HG03045 (cell line): ENCODE measurements at regions not wholly inside any gene's neighbourhood (a gene's known extent, or its start where the extent isn't known, plus 50 kb on each side); places are given as distances from the start of the nearest gene placed in this dataset.
A peak's percentile ranks its signal among the peaks of the same experiment; 100 is the strongest.
"Not testable (repeated sequence)": the region's sequence is repeated elsewhere in the genome, so short reads cannot be mapped to it uniquely, and the experiment has no call there.

Experiments used
- ATAC-seq: cut with Tn5 transposase; IDR thresholded peaks from one replicate; pipeline ENCODE4 v1.9.1; 2021; ENCODE audit warnings: mild to moderate bottlenecking, moderate library complexity; ENCODE audit not compliant: unreplicated experiment

DNA sequence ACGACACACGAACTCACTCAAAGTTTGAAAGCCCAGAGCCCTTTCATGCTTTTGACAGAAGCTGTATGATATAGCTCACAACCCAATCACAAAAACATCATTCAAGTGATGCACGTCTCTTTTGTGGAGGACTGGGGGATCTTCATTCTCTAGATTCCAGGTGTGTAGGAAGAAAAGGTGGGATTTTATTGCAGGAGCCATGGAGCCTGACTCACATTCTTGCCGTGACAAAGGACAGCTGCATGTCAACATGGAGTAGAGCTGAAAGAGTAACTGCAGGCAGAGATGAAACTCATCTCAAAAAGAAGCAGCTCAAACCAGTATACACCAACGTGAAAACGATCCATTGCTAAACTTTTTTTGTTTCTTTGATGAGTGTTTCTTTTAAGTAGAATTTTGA lies 50.9 kb upstream of the PDE1A start:
- ATAC-seq: no peak

DNA sequence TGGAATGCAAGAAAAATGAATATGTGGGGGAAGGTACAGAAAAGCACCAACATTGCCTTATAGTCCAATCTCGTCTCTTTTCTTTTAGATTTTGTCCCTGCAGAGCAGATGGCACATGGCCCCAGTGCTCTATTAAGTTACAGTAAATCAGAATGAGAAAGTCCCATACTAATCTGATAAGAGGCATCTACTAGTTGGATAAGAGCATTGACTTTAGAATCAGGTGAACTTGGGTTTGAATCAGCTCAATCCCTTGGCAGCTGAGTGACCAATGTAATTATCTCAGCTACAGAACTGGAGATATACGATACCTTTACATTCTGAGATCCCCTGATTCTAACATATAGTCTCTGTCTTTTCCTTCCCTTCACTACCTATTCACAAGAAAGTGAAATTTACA lies 54.8 kb upstream of the PDE1A start:
- ATAC-seq: no peak

DNA sequence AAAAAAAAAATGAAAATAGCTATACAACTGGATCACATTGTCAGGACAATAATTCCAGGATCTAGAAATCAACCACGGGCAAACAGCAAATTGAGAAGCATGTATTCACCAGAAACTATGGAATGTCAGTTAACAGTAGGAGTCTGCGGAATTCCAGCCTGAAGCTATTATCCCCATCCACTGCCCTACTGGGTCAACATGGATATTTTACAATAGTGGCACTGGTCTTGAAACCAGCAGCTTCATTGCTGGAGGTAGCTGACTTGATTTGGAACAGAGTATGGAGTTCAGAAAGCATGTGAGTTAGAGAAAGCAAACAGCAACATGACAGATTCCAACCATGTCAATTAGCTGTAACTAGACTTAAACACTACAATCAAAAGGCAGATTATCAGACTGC lies 55.7 kb upstream of the PDE1A start:
- ATAC-seq: no peak

- ATAC-seq: no peak
Measured at GRCh38 chr2:182496596-182496995, 69.8 kb upstream of the PDE1A start.

DNA sequence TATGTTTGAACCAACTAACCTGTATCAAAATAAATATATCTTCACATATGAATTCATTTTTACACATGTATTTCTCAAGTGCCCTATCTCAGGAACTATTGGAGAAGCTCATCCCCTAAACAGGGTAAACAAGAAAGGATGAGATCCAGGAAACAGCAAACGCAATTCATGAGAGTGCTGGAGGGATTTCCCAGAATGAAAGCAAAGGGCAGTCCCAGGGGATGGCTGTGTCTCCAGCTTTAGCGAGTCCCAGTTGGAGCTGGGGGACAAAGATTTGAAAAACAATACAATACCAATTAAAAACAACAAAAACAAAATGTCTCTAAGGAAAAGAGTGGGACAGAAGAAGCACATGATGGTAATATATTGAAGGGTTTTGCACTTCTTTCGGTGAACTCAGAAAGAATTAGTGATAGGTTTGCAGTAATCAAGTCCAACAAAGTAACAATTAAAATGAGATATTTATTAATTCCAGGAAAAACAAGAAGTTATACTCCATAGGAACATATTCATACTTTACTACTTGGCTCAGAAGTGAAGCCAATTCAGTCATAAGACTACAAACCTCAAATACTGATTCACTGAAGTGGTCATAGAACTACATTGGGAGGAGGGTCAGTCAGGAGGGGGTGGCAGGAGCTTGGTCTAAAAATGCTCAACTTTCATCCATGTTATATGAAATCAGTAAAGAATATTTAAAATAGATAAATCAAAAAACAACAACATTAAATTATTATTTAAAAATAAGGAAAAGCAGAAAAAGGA lies 73.1 kb upstream of the PDE1A start:
- no peak for ATAC-seq

- ATAC-seq: no peak
Measured at GRCh38 chr2:182503886-182504285, 77.0 kb upstream of the PDE1A start.

GRCh38 chr2:182504903-182505302 lies 78.1 kb upstream of the PDE1A start:
- no peak for ATAC-seq

GRCh38 chr2:182506606-182507005 lies 79.8 kb upstream of the PDE1A start:
- ATAC-seq: no peak

GRCh38 chr2:182508583-182508982 lies 81.7 kb upstream of the PDE1A start:
- not testable (repeated sequence) for ATAC-seq

GRCh38 chr2:182509216-182509615 lies 82.4 kb upstream of the PDE1A start:
- no peak for ATAC-seq

DNA sequence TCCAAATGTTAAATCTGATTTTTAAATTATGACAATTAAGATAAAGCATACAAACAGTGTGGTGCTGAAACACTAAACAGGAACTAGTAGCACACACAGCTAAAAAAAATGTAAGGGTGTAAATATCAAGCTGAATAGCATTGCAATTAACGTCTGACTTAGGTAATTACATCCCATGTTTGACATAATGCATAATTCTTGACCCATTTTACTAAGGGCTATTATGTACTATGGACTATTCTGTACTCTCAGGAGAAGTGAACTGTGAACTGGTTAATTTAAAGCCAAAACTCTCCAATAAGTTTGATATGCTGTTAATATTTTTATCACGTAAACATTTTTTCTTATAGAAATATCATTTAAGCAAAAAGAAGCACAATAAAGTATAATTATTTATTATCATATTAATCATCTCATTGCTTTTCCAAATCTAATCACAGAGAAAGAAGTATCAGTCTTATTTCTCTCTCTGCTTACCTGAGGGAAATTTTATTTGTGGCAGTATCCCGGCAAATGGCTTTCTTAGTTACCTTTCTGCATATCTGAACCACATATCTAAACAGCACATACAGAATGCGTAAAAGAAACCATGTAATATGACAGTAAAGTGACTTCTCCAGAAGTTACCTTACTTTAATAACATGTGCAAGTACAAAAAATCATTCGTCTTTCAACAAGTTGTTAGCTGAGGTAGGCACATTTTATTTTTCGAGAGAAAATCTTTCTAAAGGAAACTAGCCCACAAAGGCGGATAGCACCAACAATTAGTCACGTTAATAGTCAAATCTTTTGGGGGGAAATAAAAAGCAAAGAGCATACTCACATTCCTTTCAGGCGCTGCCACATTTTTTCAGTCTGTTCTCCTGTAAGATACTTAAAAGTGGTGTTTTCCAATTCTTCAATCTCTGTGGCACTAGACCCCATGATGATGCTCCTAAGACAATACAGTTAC lies 94.9 kb upstream of the PDE1A start:
- no peak for ATAC-seq

GRCh38 chr2:182522405-182522896 lies 95.6 kb upstream of the PDE1A start:
- no peak for ATAC-seq

DNA sequence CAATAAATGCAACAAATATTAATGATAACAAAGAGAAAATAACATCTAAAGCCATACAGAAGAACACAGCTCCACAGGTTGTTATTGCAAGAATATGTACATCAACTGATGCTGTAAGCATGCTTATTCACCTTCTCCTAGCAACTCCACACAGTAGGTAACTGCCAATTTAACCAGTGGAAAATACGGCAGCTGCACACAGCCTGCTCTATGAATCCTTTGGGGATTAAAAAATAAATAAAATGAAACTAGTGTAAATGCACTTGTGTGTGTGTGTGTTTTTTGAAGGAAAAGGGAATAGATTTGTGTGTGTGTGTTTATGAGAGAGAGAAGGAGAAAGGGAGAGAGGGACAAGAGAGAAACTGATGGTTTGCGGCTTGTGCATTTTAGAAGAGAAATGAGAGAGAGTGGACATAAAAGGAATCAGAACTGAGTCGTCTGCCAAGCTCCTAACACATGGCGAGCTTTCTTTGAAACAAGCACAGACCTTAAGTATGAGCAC lies 96.2 kb upstream of the PDE1A start:
- no peak for ATAC-seq

- ATAC-seq: no peak
Measured at GRCh38 chr2:182530636-182531035, 103.8 kb upstream of the PDE1A start.

DNA sequence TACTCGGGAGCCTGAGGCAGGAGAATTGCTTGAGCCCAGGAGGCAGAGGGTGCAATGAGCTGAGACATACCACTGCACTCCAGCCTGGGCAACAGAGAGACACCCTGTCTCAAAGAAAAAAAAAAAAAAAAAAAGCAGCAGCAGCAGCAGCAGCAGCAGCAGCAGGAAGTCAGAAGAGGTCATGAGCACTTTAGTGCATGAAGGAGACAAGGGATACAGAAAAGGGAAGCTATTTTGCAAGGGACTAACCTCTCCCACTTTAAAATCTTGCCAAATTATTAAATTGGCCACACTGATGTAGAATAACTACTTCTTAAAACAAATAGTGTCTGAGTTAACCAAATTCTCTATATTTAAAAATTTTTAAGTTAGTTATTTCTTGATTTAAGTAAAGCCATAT lies 113.4 kb upstream of the PDE1A start:
- ATAC-seq: no peak

DNA sequence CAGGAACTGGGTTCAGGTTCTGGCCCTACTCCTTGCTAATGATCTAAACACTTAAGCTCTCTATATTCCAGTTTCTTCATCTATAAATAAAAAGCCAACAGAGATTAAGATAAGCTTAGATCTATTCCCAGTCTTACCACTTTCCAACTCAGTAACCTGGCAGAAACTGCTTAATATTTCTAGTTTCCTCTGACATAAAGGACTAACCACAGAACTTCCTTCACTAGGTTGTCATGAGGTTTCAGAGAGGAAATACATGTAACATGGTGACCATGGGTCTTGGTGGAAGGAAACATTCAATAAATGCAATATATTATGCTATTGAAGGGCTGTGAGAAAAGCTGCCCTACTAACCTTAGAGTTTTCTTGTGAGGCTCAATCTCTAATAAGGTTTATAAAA lies 114.4 kb upstream of the PDE1A start:
- no peak for ATAC-seq

GRCh38 chr2:182542501-182543258 lies 115.8 kb upstream of the PDE1A start:
- no peak for ATAC-seq

DNA sequence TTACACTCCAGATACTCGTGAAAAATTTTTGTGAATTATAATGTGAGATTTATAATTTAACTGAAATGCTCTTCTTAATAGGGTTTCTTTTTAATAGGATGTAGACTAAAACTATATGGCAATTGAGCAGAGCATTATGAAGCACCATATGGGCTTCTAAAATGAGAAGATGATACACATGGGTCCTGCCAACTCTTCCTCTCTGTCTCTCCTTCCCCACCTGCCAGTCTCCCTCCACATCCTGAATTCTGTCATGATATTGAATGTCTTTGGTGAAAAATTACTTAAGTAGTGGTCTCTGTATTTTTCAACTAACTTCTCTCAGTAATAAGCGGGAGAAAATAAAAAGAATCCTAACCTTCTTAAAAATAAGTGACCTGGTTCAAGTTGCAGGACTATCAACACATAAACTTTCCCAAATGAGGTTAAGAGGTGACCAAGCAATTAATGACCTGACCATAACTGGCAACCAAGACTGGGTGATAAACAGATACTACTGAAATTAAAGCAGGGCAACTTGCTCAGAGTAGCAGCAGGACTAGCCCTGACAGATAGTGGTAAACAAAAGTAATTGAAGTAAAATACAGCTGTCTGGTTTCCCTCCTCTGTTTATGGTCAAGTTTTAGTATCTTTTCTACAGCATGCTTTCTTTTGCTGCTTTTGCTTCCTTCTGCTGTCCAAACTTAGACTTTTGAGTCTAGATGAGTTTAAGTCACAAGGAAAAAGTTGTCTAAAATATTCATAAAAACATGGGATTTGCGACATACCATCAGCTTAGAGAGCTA lies 117.1 kb upstream of the PDE1A start:
- ATAC-seq: no peak

- peak; percentile 74 for ATAC-seq
Measured at GRCh38 chr2:182545420-182546167, 118.8 kb upstream of the PDE1A start.
